ELF-1 (cell line): ENCODE measurements at regions not wholly inside any gene's neighbourhood (a gene's known extent, or its start where the extent isn't known, plus 50 kb on each side); places are given as distances from the start of the nearest gene placed in this dataset.

ENCODE experiments used
- DNase-seq: peaks from one replicate; pipeline ENCODE4 v3.0.0-alpha.2; 2016; ENCODE audit warnings: low read depth, low spot score

- DNase-seq: no peak
Observed at GRCh38 chr10:61356354-61356753, 96.8 kb downstream of the TMEM26 start.

DNA sequence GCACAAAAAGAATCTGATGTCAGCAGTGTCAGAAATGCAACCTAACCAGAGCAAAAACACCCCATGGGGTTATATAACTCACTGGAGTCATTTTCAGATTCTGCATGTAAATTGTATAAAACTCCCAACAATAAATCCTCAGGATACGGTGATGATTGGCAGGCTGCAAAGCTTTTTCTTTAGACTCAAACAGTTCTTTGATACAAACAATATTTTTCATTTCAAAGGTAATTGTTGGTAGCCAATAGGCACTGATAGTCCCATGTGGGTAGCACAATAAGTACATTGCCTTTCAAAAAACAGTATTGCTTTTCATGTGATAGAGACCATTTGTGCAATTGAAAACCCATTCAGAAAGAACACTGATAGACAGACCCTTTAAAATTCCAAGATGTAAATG lies 98.0 kb downstream of the TMEM26 start:
- no peak for DNase-seq

GRCh38 chr10:61354401-61354975 lies 98.7 kb downstream of the TMEM26 start:
- DNase-seq: no peak

GRCh38 chr10:61350794-61351193 lies 102.4 kb downstream of the TMEM26 start:
- DNase-seq: no peak

DNA sequence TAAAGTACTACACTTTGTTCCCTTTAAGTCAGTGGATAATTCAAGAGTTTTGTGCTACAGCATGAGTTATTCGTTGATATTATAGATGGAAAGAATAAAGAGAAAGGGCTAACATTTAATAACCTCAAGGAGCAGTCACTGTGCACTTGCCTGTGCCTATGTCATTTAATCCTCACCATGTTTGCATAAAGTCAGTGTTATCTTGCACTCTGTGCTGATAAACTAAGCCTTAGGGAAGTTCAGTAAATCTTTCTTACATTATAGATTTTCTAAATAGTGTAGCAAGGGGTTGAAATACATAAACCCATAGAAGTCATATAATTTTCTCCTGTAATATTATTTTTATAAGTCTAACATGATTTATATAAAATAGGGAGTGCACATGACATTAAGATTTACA lies 103.1 kb downstream of the TMEM26 start:
- DNase-seq: no peak

GRCh38 chr10:61346796-61347413 lies 106.3 kb downstream of the TMEM26 start:
- no peak for DNase-seq

- no peak for DNase-seq
Observed at GRCh38 chr10:61343796-61344195, 109.4 kb downstream of the TMEM26 start.

- DNase-seq: no peak
Observed at GRCh38 chr10:61342858-61343572, 110.2 kb downstream of the TMEM26 start.

DNA sequence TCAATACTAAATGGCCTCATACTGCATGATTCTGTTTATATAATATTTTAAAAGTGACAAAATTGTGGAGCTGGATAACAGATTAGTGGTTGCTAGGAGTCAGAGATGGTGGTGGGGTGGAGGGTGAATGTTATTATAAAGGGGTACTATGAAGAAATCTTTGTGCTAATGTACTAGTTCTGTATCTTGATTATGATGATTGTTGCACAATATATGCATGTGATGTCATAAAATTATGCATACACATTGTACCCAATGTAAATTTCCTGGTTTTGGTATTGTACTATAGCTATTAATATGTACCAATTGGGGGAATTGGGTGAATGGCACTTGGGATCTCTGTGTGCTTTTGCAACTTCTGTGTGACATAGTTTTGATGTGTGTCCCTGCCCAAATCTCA lies 112.2 kb downstream of the TMEM26 start:
- no peak for DNase-seq

- no peak for DNase-seq
Observed at GRCh38 chr10:61338146-61338545, 115.0 kb downstream of the TMEM26 start.

DNA sequence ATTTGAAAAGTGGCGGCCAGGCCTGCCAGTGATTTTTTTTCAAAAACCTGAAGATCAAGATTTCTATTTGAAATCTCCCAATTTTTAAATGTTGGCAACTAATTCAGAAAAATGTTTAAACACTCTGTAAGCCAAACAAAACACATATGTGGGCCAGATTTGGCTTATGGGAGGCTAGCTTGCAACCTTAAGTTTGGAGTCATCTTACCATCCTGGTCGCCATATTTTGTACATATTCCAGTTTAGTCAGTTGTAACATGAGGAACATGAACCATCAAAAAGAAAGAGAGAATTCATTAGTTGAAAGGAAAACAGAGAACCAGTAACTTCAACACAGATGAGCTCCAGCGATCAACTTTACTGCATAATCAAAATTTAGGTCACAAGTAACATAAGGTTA lies 115.4 kb downstream of the TMEM26 start:
- no peak for DNase-seq

DNA sequence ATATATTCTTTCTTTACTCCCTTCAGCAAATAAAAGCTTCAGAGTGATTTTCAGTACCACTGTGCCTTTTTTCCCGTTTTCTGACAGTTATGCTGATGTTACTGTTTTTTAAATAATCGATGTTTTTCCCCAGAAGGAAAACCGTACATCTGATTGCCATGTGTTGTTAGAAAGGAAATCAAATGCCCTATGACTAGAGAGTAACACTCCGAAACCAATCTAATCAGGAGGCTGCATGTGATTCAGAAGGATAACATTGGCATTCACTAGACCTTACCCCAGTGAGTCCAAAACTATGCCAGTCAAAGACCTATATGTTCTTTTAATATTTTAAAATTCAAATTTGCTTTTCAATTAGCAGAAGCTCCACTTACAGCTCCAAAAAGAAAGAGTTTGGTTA lies 116.3 kb downstream of the TMEM26 start:
- no peak for DNase-seq

GRCh38 chr10:61335359-61335758 lies 117.8 kb downstream of the TMEM26 start:
- DNase-seq: no peak

DNA sequence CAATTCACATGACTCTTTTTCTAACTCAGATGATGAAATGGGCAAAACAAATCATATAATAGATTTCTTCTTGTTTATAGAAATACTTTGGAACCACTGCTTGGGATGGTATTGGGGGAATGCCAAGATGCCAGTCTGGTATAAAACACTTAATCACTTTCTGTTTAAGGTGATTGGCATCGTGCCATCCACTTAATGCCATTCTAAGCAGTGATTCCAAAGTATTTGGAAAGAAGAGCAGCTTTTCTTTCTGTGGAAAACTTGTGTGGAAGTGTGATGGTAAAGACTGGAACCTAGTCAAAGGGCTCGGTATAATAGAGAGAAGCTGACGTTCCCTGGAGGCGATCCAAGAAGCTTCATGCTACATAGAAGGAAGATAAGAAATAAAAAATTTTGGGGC lies 120.6 kb downstream of the TMEM26 start:
- no peak for DNase-seq

- DNase-seq: no peak
Observed at GRCh38 chr10:61330669-61331068, 122.5 kb downstream of the TMEM26 start.

DNA sequence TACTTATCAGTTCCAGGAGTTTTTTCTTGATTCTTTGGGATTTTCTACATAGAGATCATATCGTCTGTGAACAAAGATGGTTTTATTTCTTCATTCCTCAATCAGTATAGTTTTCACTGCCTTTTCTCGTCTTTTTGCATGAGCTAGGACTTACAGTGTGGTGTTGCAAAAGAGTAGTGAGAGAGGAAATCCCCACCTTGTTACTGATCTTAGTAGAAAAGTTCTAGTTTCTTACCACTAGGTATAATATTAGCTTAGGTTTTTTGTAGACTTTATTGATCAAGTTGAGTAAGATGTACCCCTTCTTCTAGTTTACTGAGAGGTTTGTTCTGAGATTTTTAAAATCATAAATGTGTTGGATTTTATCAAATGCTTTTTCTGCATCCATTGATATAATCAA lies 123.3 kb downstream of the TMEM26 start:
- no peak for DNase-seq

DNA sequence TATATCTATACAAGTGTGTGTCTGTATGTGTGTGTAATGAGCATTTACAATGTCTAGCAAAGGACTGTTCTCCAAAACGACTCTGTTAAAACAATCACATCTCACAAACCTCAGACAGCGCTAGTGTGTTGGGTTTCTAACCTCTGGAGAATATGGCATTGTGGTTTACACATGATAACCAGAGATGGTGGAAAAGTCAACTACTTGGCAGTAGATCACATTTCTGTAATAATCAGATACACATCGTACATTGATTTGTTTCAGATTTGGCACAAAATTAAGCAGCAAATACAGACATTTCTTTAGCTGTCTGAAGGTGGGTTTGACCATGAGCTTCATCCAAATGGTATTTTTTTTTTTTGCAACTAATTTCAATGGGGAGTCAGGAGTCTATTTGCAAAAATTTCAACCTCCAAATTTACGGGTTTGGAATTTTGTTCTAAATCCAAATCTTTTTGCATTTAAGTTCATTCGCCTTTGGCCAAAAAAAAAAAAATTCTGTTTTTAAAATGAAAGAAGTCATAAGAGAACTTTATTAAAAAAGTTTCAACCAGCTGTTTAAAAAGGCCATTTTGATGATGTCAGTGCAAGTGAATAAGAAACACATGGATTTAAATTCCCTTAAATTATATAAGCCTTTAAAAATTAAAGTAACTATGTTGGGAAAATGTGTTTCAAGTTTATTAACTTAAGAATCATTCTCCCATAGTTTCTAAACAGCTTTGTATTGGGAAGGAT lies 127.8 kb downstream of the TMEM26 start:
- DNase-seq: no peak

GRCh38 chr10:61323726-61324125 lies 129.5 kb downstream of the TMEM26 start:
- no peak for DNase-seq

DNA sequence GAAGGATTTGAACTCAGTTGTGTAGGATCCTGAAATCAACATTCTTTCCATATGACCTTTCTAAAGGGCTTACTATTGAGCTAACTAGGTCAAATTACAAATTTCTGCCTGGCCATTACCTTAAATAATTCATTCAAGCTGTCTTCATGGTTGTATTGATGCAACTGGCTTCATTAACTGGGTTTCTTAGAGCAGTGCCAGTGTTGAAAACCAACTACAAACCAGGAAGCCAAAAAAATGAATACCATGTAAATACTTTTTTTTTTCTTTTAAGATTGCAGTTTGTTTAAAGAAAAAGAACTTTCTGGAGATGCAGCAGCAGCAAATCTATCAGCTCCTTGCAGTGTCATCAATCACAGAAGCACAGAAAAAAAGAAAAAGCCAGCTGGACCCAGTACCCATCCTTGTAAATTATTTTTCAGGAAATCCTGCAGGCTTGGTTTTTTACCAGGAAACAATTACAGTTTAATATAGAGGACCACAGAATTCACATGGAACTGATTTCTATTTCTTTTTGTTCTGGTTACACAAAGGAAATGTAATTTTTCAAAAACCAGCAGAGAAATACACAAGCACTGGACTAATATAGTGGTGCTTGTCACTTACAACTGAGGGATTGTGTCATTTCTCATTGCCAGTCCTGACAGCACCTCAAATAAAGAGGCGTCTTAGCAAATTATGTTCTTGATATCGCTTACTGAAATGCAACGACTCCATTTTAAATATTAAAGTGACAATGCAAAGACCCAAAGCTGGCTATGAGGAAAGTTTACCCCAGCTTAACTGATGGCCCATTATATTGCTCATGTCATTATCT lies 131.9 kb downstream of the TMEM26 start:
- DNase-seq: no peak

GRCh38 chr10:61320257-61320587 lies 133.0 kb downstream of the TMEM26 start:
- DNase-seq: no peak

- no peak for DNase-seq
Observed at GRCh38 chr10:61319386-61320256, 133.6 kb downstream of the TMEM26 start.
